ENCODE measurements at regions not wholly inside any gene's neighbourhood (a gene's known extent, or its start where the extent isn't known, plus 50 kb on each side); places are given as distances from the start of the nearest gene placed in this dataset.
A peak's percentile ranks its signal among the peaks of the same experiment; 100 is the strongest.

DNA sequence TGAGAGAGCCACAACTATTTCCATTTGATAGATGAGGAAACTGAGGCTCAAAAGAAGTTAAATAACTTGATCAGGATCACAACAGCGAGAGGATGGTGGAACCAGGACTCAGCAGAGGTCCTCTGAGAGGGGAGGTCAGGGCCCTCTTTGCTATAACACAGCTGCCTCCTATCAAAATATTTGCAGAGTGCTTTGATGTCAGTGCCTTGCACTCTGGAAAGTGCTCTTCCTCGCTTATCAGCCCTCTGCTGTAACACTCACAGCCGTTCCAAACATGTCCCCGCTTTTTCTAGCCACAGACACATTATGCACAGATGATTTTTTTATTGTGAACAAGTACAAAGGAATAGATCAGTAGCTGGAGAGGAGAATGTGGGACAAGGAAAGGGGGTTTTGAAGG, 71.8 kb upstream of the ARHGAP29 start (continued):
- TF ChIP-seq, protein P1, sequence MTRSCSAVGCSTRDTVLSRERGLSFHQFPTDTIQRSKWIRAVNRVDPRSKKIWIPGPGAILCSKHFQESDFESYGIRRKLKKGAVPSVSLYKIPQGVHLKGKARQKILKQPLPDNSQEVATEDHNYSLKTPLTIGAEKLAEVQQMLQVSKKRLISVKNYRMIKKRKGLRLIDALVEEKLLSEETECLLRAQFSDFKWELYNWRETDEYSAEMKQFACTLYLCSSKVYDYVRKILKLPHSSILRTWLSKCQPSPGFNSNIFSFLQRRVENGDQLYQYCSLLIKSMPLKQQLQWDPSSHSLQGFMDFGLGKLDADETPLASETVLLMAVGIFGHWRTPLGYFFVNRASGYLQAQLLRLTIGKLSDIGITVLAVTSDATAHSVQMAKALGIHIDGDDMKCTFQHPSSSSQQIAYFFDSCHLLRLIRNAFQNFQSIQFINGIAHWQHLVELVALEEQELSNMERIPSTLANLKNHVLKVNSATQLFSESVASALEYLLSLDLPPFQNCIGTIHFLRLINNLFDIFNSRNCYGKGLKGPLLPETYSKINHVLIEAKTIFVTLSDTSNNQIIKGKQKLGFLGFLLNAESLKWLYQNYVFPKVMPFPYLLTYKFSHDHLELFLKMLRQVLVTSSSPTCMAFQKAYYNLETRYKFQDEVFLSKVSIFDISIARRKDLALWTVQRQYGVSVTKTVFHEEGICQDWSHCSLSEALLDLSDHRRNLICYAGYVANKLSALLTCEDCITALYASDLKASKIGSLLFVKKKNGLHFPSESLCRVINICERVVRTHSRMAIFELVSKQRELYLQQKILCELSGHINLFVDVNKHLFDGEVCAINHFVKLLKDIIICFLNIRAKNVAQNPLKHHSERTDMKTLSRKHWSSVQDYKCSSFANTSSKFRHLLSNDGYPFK (CRISPR knock-in tag; IDR thresholded peaks at IDR 0.05; ENCODE audit: borderline replicate concordance) = no peak
- TF ChIP-seq ZNF556 (CRISPR knock-in tag; IDR thresholded peaks at IDR 0.05; ENCODE audit: borderline replicate concordance) = 0 out of 2 replicates have a peak, but pooled peaks have one; percentile 13
- TF ChIP-seq, protein P2, sequence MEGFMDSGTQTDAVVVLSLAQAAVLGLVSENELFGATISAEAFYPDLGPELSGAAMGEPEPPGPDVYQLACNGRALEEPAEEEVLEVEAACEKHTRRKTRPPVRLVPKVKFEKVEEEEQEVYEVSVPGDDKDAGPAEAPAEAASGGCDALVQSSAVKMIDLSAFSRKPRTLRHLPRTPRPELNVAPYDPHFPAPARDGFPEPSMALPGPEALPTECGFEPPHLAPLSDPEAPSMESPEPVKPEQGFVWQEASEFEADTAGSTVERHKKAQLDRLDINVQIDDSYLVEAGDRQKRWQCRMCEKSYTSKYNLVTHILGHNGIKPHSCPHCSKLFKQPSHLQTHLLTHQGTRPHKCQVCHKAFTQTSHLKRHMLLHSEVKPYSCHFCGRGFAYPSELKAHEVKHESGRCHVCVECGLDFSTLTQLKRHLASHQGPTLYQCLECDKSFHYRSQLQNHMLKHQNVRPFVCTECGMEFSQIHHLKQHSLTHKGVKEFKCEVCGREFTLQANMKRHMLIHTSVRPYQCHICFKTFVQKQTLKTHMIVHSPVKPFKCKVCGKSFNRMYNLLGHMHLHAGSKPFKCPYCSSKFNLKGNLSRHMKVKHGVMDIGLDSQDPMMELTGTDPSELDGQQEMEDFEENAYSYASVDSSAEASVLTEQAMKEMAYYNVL (CRISPR knock-in tag; IDR thresholded peaks at IDR 0.05; ENCODE audit: borderline replicate concordance) = peak; percentile 74; the same call in 1 of the 2 replicates
- TF ChIP-seq, protein P3, sequence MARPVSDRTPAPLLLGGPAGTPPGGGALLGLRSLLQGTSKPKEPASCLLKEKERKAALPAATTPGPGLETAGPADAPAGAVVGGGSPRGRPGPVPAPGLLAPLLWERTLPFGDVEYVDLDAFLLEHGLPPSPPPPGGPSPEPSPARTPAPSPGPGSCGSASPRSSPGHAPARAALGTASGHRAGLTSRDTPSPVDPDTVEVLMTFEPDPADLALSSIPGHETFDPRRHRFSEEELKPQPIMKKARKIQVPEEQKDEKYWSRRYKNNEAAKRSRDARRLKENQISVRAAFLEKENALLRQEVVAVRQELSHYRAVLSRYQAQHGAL (CRISPR knock-in tag; IDR thresholded peaks at IDR 0.05; ENCODE audit: not compliant biosample characterization) = no peak
- TF ChIP-seq MED13 (CRISPR knock-in tag; IDR thresholded peaks at IDR 0.05) = no peak
- TF ChIP-seq, protein P4, sequence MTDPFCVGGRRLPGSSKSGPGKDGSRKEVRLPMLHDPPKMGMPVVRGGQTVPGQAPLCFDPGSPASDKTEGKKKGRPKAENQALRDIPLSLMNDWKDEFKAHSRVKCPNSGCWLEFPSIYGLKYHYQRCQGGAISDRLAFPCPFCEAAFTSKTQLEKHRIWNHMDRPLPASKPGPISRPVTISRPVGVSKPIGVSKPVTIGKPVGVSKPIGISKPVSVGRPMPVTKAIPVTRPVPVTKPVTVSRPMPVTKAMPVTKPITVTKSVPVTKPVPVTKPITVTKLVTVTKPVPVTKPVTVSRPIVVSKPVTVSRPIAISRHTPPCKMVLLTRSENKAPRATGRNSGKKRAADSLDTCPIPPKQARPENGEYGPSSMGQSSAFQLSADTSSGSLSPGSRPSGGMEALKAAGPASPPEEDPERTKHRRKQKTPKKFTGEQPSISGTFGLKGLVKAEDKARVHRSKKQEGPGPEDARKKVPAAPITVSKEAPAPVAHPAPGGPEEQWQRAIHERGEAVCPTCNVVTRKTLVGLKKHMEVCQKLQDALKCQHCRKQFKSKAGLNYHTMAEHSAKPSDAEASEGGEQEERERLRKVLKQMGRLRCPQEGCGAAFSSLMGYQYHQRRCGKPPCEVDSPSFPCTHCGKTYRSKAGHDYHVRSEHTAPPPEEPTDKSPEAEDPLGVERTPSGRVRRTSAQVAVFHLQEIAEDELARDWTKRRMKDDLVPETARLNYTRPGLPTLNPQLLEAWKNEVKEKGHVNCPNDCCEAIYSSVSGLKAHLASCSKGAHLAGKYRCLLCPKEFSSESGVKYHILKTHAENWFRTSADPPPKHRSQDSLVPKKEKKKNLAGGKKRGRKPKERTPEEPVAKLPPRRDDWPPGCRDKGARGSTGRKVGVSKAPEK (CRISPR knock-in tag; IDR thresholded peaks at IDR 0.05; ENCODE audit: borderline replicate concordance) = no peak
- peak; percentile 80 for TF ChIP-seq TCF7 (IDR thresholded peaks at IDR 0.05; ENCODE audit: low read depth)
- TF ChIP-seq SIX1 (CRISPR knock-in tag; IDR thresholded peaks at IDR 0.05; ENCODE audit: borderline replicate concordance) = no peak
- TF ChIP-seq ZSCAN20 (CRISPR knock-in tag; IDR thresholded peaks at IDR 0.05; ENCODE audit: borderline replicate concordance) = no peak
- TF ChIP-seq, protein P5, sequence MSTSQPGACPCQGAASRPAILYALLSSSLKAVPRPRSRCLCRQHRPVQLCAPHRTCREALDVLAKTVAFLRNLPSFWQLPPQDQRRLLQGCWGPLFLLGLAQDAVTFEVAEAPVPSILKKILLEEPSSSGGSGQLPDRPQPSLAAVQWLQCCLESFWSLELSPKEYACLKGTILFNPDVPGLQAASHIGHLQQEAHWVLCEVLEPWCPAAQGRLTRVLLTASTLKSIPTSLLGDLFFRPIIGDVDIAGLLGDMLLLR (CRISPR knock-in tag; IDR thresholded peaks at IDR 0.05) = no peak
- no peak for TF ChIP-seq TFE3 (CRISPR knock-in tag; IDR thresholded peaks at IDR 0.05)
- TF ChIP-seq KLF12 (CRISPR knock-in tag; IDR thresholded peaks at IDR 0.05; ENCODE audit: borderline replicate concordance) = no peak
- no peak for TF ChIP-seq SKIL (CRISPR knock-in tag; IDR thresholded peaks at IDR 0.05; ENCODE audit: borderline replicate concordance)
- no peak for TF ChIP-seq ZNF552 (CRISPR knock-in tag; IDR thresholded peaks at IDR 0.05; ENCODE audit: borderline replicate concordance)
- TF ChIP-seq ZNF878 (CRISPR knock-in tag; IDR thresholded peaks at IDR 0.05) = no peak
- TF ChIP-seq MZF1 (CRISPR knock-in tag; IDR thresholded peaks at IDR 0.05; ENCODE audit: borderline replicate concordance) = no peak

All from HepG2 (cell line).